ENCODE measurements at regions not wholly inside any gene's neighbourhood (a gene's known extent, or its start where the extent isn't known, plus 50 kb on each side); places are given as distances from the start of the nearest gene placed in this dataset.

- TF ChIP-seq POLR2AphosphoS5 (IDR thresholded peaks at IDR 0.05) (no peak), CTCF (IDR thresholded peaks at IDR 0.05 in 8 of 11, conservative IDR thresholded peaks at IDR 0.05 in 3 of 11) (no peak), POLR2A (IDR thresholded peaks at IDR 0.05) (no peak)
- no peaks in the 10 kb centered on the region for H3K36me3 ChIP-seq
- intact Hi-C loops (cut with DNase I; ENCODE audit: low total_unique reads) = loop anchor here (10.0 kb wide), 1 partner anchor 827 kb away; no protein-coding TSS in a partner anchor
- H3K4me3 ChIP-seq = no peak overlapping the region
- DNase-seq = no peak
- peaks cover 0 to 9% (median 4%) of the 10 kb centered on the region in 6 donors for H3K4me1 ChIP-seq
- 41 to 68% (median 61%) methylated on average over 1 of the region's 1 CpG for WGBS, 5 donors
- H3K9me3 ChIP-seq = no peaks in the 10 kb centered on the region
- no peak overlapping the region for H3K27ac ChIP-seq
- H3K27me3 ChIP-seq (replicated peaks in 1 of 7) = no peaks in the 10 kb centered on the region
Measured at GRCh38 chr14:56487761-56488160, 91.8 kb upstream of the TMEM260 start.

- Histone ChIP-seq H3K27ac (no peak overlapping the region), H3K27me3 (replicated peaks in 1 of 7) (no peaks in the 10 kb centered on the region), H3K4me1 (peaks cover 0 to 9% (median 4%) of the 10 kb centered on the region in 6 donors), H3K4me3 (no peak overlapping the region), H3K9me3 (no peaks in the 10 kb centered on the region), H3K36me3 (no peaks in the 10 kb centered on the region)
- no peak for DNase-seq
- intact Hi-C loops (cut with DNase I; ENCODE audit: low total_unique reads) = loop anchor here (10.0 kb wide), 1 partner anchor 826 kb away; no protein-coding TSS in a partner anchor
- no peak for TF ChIP-seq CTCF (IDR thresholded peaks at IDR 0.05 in 8 of 11, conservative IDR thresholded peaks at IDR 0.05 in 3 of 11)
- no peak for TF ChIP-seq POLR2AphosphoS5 (IDR thresholded peaks at IDR 0.05)
- no peak for TF ChIP-seq POLR2A (IDR thresholded peaks at IDR 0.05)
- 81 to 96% (median 91%) methylated on average over 1 of the region's 1 CpG for WGBS, 5 donors
Measured at GRCh38 chr14:56488306-56488705, 91.3 kb upstream of the TMEM260 start.

GRCh38 chr14:56490379-56490778 lies 89.2 kb upstream of the TMEM260 start:
- no peak overlapping the region for H3K4me3 ChIP-seq
- DNase-seq = no peak
- intact Hi-C loops (cut with DNase I; ENCODE audit: low total_unique reads) = no loop called here
- no peak overlapping the region for H3K27ac ChIP-seq
- TF ChIP-seq CTCF (IDR thresholded peaks at IDR 0.05 in 8 of 11, conservative IDR thresholded peaks at IDR 0.05 in 3 of 11) (peak in 10 of 11 experiments; percentile 14 to 64 (median 48)), POLR2A (IDR thresholded peaks at IDR 0.05) (no peak)
- no peaks in the 10 kb centered on the region for H3K9me3 ChIP-seq
- H3K36me3 ChIP-seq = no peaks in the 10 kb centered on the region
- 7 to 21% (median 14%) methylated on average over 3 of the region's 3 CpGs for WGBS, 5 donors
- H3K27me3 ChIP-seq (replicated peaks in 1 of 7) = no peaks in the 10 kb centered on the region
- peaks cover 0 to 9% (median 4%) of the 10 kb centered on the region in 6 donors for H3K4me1 ChIP-seq

GRCh38 chr14:56491299-56492285 lies 88.0 kb upstream of the TMEM260 start:
- intact Hi-C loops (cut with DNase I; ENCODE audit: low total_unique reads) = no loop called here

More at GRCh38 chr14:56491299-56492285, 88.0 kb upstream of the TMEM260 start:
- no peaks in the 10 kb centered on the region for H3K36me3 ChIP-seq
- no peak for DNase-seq
- no peaks in the 10 kb centered on the region for H3K9me3 ChIP-seq
- H3K4me1 ChIP-seq = peaks cover 0 to 9% (median 4%) of the 10 kb centered on the region in 6 donors
- H3K27ac ChIP-seq = no peak overlapping the region
- 28 to 37% (median 32%) methylated on average over 10 of the region's 10 CpGs for WGBS, 5 donors
- no peaks in the 10 kb centered on the region for H3K27me3 ChIP-seq (replicated peaks in 1 of 7)
- TF ChIP-seq CTCF (IDR thresholded peaks at IDR 0.05 in 8 of 11, conservative IDR thresholded peaks at IDR 0.05 in 3 of 11) (peak in 10 of 11 experiments; percentile 8 to 65 (median 57)), POLR2A (IDR thresholded peaks at IDR 0.05) (no peak)
- no peak overlapping the region for H3K4me3 ChIP-seq

All from spleen (tissue), 11 donors.